ENCODE measurements at regions not wholly inside any gene's neighbourhood (a gene's known extent, or its start where the extent isn't known, plus 50 kb on each side); places are given as distances from the start of the nearest gene placed in this dataset.
A peak's percentile ranks its signal among the peaks of the same experiment; 100 is the strongest.
"Not testable (repeated sequence)": the region's sequence is repeated elsewhere in the genome, so short reads cannot be mapped to it uniquely, and the experiment has no call there.

GRCh38 chr18:60123031-60123430, 223.2 kb downstream of the PMAIP1 start:
- peak in 4 of 14 donors; percentile 7 to 52 (median 18) for DNase-seq

DNA sequence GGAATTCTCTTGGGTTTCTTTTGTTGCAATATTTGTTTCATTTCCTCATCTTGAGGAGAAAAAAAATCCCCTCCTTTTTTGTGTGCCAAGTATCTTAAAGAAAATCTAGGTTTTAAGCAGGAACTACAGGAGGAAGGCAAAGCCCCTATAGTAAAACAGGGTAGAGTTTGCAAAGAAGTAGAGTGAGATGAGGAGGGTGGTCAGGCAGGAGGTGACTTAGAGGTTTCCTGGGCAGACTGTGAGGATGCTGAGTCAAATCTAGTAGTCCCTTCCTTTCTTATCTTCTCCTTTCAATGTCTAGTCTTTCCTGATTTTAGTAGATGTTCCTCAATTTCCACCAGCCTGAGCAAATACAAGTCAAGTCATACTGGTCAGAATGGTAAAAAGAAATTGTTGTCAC, 222.5 kb downstream of the PMAIP1 start:
- DNase-seq, result no peak

DNA sequence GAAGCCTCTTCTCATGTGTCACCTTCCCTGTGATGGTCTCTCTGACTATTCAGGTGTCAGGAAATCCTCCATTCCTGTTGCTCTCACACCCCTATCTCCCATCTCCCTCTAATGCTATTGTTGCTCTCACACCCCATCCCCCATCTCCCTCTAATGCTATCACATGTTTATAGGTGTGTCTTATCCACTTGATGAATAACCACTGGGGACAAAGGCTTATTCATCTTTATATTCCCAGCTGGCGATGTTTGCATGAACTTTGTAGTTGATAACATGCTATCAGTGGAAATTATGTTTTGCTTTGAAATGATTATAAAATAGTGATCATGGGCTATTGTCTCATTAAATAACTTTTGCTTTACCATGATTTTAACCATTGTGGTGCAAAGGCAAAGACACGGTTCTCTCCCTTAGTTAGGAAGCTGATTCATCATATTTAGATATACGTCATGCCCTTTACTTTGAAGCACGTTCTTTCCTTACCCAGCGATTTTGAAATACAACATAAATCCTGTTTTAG, 220.5 kb downstream of the PMAIP1 start:
- no peak for DNase-seq

DNA sequence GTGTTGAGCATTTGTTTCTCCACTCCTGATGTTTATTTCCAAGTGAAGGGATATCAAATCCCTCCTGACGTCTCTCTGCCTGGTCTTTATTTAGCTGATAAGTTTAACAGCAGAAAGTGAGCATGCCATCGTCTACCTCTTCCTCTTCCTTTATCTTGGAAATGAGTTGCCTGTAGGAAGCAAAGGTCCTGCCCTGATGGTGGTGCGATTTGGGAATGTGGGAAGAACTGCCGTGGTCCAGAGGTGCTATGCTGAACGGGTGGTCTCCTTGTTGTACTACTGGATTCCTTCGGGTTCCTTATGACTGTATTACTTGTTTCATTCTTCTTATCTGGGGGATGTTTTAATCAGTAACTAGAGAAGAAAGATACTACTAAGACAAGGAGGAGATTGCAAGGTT, 217.5 kb downstream of the PMAIP1 start:
- DNase-seq, result no peak

DNA sequence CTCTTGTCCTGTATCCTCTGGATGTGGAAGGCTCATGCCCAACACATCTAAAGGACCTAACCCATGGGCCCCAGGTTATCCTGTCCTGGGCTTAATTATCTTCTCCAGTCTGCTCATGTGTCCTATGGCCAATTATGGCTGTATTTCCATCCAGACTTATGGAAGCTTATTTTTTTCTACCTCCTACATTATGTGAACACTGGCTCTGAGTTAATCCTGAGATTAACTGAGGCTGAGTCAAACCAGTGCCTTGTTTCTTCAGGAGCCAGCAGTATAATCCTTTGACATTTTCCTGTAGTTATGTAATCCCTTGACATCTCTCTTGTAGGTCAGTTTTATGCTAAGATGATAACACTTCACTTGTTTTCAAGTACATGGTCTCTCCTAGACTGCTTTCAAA, 213.6 kb downstream of the PMAIP1 start:
- no peak for DNase-seq

- no peak for DNase-seq
Measured at GRCh38 chr18:60112369-60112768, 212.6 kb downstream of the PMAIP1 start.

GRCh38 chr18:60111525-60111924, 211.7 kb downstream of the PMAIP1 start:
- no peak for DNase-seq

DNA sequence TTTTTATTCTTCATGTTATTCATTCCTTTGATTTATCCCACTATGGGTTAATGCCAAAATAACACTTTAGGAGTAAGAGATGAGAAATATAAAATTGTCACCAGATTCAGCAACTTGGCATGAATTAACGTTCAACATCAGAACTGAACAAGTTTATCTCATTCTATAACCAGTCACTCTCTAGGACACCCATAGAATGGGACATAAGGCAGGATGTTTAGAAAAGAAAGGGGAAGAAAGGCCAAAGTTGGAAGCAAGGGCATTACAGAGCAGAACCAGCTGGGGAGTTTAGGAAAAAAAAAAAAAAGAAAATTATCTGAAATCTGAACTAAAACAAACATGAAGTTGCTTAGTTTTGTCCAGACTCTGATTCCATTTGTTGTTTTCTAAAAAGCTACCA, 211.0 kb downstream of the PMAIP1 start:
- no peak for DNase-seq

DNA sequence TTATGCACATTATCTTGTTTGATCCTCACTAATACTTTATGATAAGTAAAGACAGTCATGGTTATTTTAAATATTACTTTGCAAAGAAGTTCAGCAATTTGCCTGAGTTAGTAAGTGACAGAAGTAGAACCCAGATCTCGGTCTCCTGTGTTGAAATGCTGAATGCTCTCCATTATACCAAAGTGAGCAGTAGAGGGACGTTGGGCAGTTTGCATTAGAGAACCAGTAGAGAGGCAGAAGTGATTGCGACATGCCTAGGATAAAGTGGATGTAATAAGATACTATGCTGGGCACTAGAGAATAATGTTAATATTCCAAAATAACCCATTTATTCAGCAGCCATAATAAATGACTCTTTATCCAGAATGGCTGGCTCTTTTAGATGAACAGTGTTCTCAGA, 201.0 kb downstream of the PMAIP1 start:
- DNase-seq, result no peak

GRCh38 chr18:60099709-60100108, 199.9 kb downstream of the PMAIP1 start:
- no peak for DNase-seq

DNA sequence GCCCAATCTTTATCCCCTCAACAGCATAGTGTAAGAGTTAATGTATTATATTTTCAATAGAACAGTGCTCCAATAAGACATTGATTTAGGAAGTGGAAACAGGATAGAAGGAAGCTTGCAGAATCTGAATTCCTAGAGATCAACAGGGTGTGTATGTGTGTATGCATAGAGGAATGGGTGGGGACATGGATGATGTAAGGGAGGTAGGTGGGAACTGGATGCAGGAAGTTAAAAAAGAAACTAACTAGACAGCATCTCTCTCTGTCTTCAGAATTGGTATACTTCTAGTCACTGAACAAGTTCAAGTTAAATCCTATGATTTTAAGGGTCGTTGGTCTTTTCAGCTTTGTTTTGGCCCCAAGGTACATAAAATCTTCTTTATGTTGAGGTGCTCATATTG, 196.6 kb downstream of the PMAIP1 start:
- no peak for DNase-seq

DNA sequence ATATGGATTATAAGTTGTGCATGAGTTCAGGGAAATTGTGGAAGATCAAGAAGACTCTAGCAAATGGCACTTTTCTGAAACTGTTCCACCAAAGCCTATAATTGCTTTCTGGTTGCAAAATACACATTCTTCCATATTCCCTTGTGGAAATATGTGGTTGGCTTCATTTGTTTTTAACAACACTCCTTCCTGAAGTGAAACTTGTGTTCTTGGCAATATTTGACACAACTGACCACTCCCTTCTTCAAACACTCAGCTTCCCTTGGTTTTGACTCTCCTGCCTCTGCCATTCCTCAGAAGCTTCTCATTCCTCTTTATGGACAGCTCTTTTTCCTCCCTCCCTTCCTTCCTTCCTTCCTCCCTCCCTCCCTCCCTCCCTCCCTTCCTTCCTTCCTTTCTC, 192.3 kb downstream of the PMAIP1 start:
- no peak for DNase-seq

GRCh38 chr18:60090170-60090569, 190.4 kb downstream of the PMAIP1 start:
- no peak for DNase-seq

- DNase-seq, result no peak
Measured at GRCh38 chr18:60082790-60083189, 183.0 kb downstream of the PMAIP1 start.

- DNase-seq, result no peak
Measured at GRCh38 chr18:60082282-60082681, 182.5 kb downstream of the PMAIP1 start.

GRCh38 chr18:60075477-60075876, 175.7 kb downstream of the PMAIP1 start:
- DNase-seq, result no peak

GRCh38 chr18:60070631-60071030, 170.8 kb downstream of the PMAIP1 start:
- DNase-seq, result no peak

DNA sequence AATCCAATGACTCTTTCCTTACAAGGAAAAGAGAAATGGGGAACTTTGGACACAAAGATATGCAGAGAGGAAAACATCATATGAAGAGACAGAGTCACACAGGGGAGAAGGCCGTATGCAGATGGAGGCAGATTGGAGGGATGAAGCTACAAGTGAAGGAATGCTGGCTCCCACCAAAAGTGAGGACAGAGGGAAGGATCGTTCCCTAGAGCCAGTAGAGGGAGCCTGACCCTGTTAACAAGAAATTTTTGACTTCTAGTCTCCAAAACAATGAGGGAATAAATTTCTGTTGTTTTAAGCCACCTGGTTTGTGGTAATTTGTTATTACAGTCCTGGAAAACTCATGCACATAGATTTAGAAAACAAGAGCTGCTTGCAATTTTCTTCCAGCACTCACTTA, 169.3 kb downstream of the PMAIP1 start:
- DNase-seq, result no peak

DNA sequence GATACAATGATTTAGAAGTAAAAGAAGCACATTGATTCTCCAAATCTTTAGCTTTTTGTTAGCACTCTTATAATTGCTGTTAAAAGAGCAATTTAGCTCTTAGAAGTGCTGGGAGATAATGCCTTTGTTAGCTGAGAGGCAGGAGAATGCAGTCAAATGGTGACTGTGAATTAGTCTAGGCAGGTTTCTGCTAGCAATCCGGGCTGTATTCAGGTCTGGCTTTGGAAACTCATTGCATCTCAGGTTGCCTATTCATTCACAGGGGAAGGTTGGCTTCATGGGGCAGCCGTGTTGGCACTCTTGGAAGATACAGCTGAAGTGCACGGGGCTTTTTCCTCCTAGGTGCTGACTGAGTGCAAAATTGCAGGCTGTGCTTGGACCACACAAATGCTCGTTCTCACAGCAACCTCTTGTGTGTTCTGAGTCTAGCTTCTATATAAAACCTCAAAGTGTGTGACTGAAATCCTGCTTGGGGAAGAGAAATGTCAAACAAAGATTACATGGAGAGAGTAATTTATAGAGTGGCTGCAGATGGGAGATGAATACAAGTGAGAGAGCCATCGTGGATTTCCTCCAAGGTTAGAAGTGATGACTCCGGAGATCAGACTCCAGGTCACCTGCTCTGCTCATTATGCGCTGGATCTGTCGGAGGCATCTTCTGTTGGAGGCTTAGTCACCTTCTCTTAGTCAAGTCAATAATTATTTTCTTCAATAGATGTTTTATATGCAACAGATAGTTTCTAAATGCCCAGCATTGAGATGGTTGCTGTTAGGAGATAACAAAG, 167.8 kb downstream of the PMAIP1 start:
- no peak for DNase-seq

- no peak for DNase-seq
Measured at GRCh38 chr18:60066219-60066975, 166.6 kb downstream of the PMAIP1 start.

DNA sequence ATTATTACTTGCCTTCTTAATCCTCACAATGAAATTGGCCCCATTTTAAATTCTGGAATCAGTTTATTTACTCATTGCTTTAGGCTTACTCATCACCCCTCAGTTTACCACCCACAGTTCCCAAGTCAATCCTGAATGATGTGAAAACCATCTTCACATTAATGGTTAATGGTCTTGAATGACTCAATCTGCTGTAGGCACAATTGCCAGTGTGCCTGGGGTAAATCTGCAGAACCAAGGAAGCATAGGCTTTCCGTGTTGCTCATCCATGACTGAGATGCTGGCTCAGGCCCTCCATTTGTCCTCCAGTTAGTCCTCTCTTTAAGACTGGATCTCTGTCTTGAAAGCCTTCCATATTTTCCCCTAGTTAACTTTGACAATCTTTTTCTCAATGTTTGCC, 164.5 kb downstream of the PMAIP1 start:
- DNase-seq, result no peak

GRCh38 chr18:60062831-60063230, 163.0 kb downstream of the PMAIP1 start:
- DNase-seq, result not testable (repeated sequence)

- DNase-seq, result no peak
Measured at GRCh38 chr18:60062396-60062795, 162.6 kb downstream of the PMAIP1 start.

- no peak for DNase-seq
Measured at GRCh38 chr18:60060578-60060977, 160.8 kb downstream of the PMAIP1 start.

All from C1 segment of cervical spinal cord (tissue), 14 donors.